Caco-2 (cell line): ENCODE measurements at regions not wholly inside any gene's neighbourhood (a gene's known extent, or its start where the extent isn't known, plus 50 kb on each side); places are given as distances from the start of the nearest gene placed in this dataset.

Source experiments
- BruUV-seq: library from RNA; stranded (reverse); fragments of 400-500 nt; replicated peaks from 2 replicates; lab custom pipeline; 2021; lab: Mats Ljungman, UMichigan
- CTCF ChIA-PET: fragments of 300-600 bp; sonication (Branson Sonifier 250); formaldehyde crosslinking; loops from one replicate; lab custom pipeline; 2022; ENCODE audit warnings: antibody characterized with exemption; lab: Charles Lee
- POLR2A ChIA-PET: fragments of 300-600 bp; sonication (Branson Sonifier 250); formaldehyde crosslinking; loops from one replicate; lab custom pipeline; 2022; ENCODE audit warnings: antibody characterized with exemption; lab: Charles Lee
- DNase-seq, 2 experiments: peaks; one replicate each; pipeline versions ENCODE4 v3.0.0 to v3.0.0-alpha.2; 2020 to 2022
- H3K27me3 ChIP-seq: replicated peaks from 2 replicates; pipeline ENCODE4 v1.6.0; 2011; ENCODE audit warnings: low read length; ENCODE audit not compliant: control insufficient read depth, insufficient read depth
- H3K36me3 ChIP-seq: 2 replicates; pipeline ENCODE4 v1.5.1; 2011; ENCODE audit warnings: low read length; ENCODE audit not compliant: control insufficient read depth, insufficient read depth
- H3K4me1 ChIP-seq: fragments of 250-450 bp; sonication (Bioruptor Pico); 2 replicates; pipeline ENCODE4 v1.5.1; 2020; ENCODE audit warnings: mild to moderate bottlenecking
- H3K4me3 ChIP-seq: 2 replicates; pipeline ENCODE4 v1.5.1; 2011; ENCODE audit warnings: low read depth, mild to moderate bottlenecking, control low read depth, low read length
- H3K9me3 ChIP-seq: fragments of 250-450 bp; sonication (Bioruptor Pico); 2 replicates; pipeline ENCODE4 v1.5.1; 2020; ENCODE audit warnings: mild to moderate bottlenecking, moderate library complexity
- H3K27ac Mint-ChIP-seq: one replicate; pipeline ENCODE4 v1.8.0; 2022; ENCODE audit warnings: mixed read lengths; ENCODE audit not compliant: unreplicated experiment
- H3K27me3 Mint-ChIP-seq: one replicate; pipeline ENCODE4 v1.8.0; 2022; ENCODE audit warnings: mixed read lengths; ENCODE audit not compliant: insufficient read depth, unreplicated experiment
- H3K36me3 Mint-ChIP-seq: one replicate; pipeline ENCODE4 v1.8.0; 2022; ENCODE audit warnings: mild to moderate bottlenecking, mixed read lengths; ENCODE audit not compliant: insufficient read depth, unreplicated experiment
- H3K4me1 Mint-ChIP-seq: one replicate; pipeline ENCODE4 v1.8.0; 2022; ENCODE audit warnings: low read depth, mixed read lengths; ENCODE audit not compliant: unreplicated experiment
- H3K4me3 Mint-ChIP-seq: one replicate; pipeline ENCODE4 v1.8.0; 2022; ENCODE audit warnings: mild to moderate bottlenecking, moderate library complexity, mixed read lengths; ENCODE audit not compliant: unreplicated experiment
- H3K9me3 Mint-ChIP-seq: one replicate; pipeline ENCODE4 v1.8.0; 2022; ENCODE audit warnings: mixed read lengths; ENCODE audit not compliant: unreplicated experiment
- CTCF ChIP-seq, 2 experiments: fragments of 200-600 bp in 1 of 2; IDR thresholded peaks; 1 replicate in 1 of 2; 2 replicates in 1 of 2; pipeline versions ENCODE4 v1.5.1 to v1.8.0; 2011 to 2022; ENCODE audit warnings: antibody characterized with exemption in 1 of 2, control low read depth in 1 of 2, inconsistent platforms in 1 of 2, low read depth in 1 of 2, low read length in 1 of 2, mild to moderate bottlenecking in 1 of 2, moderate library complexity in 1 of 2; ENCODE audit not compliant: insufficient read depth in 1 of 2, severe bottlenecking in 1 of 2, unreplicated experiment in 1 of 2
- intact Hi-C: fragments of 100-400 bp; cut with micrococcal nuclease; formaldehyde crosslinking; loops from one replicate; pipeline ENCODE4 v1.10.0; 2022; ENCODE audit not compliant: unreplicated experiment

- H3K9me3 ChIP-seq = no peaks in the 10 kb centered on the region; the same call in 1 of the 2 replicates
- peaks cover 3% of the 10 kb centered on the region for H3K27me3 Mint-ChIP-seq
- no peaks in the 10 kb centered on the region for H3K27me3 ChIP-seq
- BruUV-seq = no TSS peak
- no peak overlapping the region for H3K27ac Mint-ChIP-seq
- no peaks in the 10 kb centered on the region for H3K9me3 Mint-ChIP-seq
- no peaks in the 10 kb centered on the region for H3K36me3 Mint-ChIP-seq
- H3K4me1 Mint-ChIP-seq = no peaks in the 10 kb centered on the region
- no peak for TF ChIP-seq CTCF (IDR thresholded peaks at IDR 0.05; ENCODE audit: insufficient read depth in 1 of 2, low read depth in 1 of 2, low read length in 1 of 2, severe bottlenecking in 1 of 2, unreplicated experiment in 1 of 2)
- intact Hi-C loops = no loop called here
- no peak overlapping the region for H3K4me3 ChIP-seq
- POLR2A ChIA-PET = no interaction called here
- CTCF ChIA-PET = no interaction called here
- no peak for DNase-seq
- no peaks in the 10 kb centered on the region for H3K36me3 ChIP-seq
- H3K4me3 Mint-ChIP-seq = no peak overlapping the region
- H3K4me1 ChIP-seq = no peaks in the 10 kb centered on the region
These were observed 69.4 kb downstream of the SAMD9 start for GRCh38 chr7:93048136-93048930.

GRCh38 chr7:93047514-93048099, 70.2 kb downstream of the SAMD9 start:
- Mint-ChIP-seq H3K4me3 (no peak overlapping the region), H3K4me1 (no peaks in the 10 kb centered on the region), H3K9me3 (no peaks in the 10 kb centered on the region), H3K27me3 (peaks cover 3% of the 10 kb centered on the region), H3K27ac (no peak overlapping the region), H3K36me3 (no peaks in the 10 kb centered on the region)
- Histone ChIP-seq H3K9me3 (no peaks in the 10 kb centered on the region; the same call in 1 of the 2 replicates), H3K27me3 (no peaks in the 10 kb centered on the region), H3K36me3 (no peaks in the 10 kb centered on the region), H3K4me3 (no peak overlapping the region), H3K4me1 (no peaks in the 10 kb centered on the region)
- no peak for DNase-seq
- ChIA-PET POLR2A (no interaction called here), CTCF (no interaction called here)
- intact Hi-C loops = no loop called here
- no peak for TF ChIP-seq CTCF (IDR thresholded peaks at IDR 0.05; ENCODE audit: insufficient read depth in 1 of 2, low read depth in 1 of 2, low read length in 1 of 2, severe bottlenecking in 1 of 2, unreplicated experiment in 1 of 2)
- no TSS peak for BruUV-seq

- no peaks in the 10 kb centered on the region for H3K4me1 Mint-ChIP-seq
- H3K27ac Mint-ChIP-seq = no peak overlapping the region
- POLR2A ChIA-PET = no interaction called here
- TF ChIP-seq CTCF (IDR thresholded peaks at IDR 0.05; ENCODE audit: insufficient read depth in 1 of 2, low read depth in 1 of 2, low read length in 1 of 2, severe bottlenecking in 1 of 2, unreplicated experiment in 1 of 2) = no peak
- H3K36me3 Mint-ChIP-seq = no peaks in the 10 kb centered on the region
- Histone ChIP-seq H3K9me3 (no peaks in the 10 kb centered on the region; the same call in 1 of the 2 replicates), H3K36me3 (no peaks in the 10 kb centered on the region), H3K4me1 (no peaks in the 10 kb centered on the region), H3K27me3 (no peaks in the 10 kb centered on the region), H3K4me3 (no peak overlapping the region)
- H3K4me3 Mint-ChIP-seq = no peak overlapping the region
- CTCF ChIA-PET = no interaction called here
- intact Hi-C loops = no loop called here
- no peaks in the 10 kb centered on the region for H3K9me3 Mint-ChIP-seq
- H3K27me3 Mint-ChIP-seq = peaks cover 3% of the 10 kb centered on the region
- no peak for DNase-seq
- BruUV-seq = no TSS peak
These were observed 71.1 kb downstream of the SAMD9 start for GRCh38 chr7:93046641-93047040.
